Left cardiac atrium (tissue), 4 donors: ENCODE measurements at regions not wholly inside any gene's neighbourhood (a gene's known extent, or its start where the extent isn't known, plus 50 kb on each side); places are given as distances from the start of the nearest gene placed in this dataset.
A peak's percentile ranks its signal among the peaks of the same experiment; 100 is the strongest.

Source experiments
- ATAC-seq, 2 donors: fragments of 200-7000 bp; cut with Tn5 transposase; one replicate each; pipeline ENCODE4 v1.9.1; 2020; ENCODE audit warnings: mild to moderate bottlenecking in 2 of 2, moderate library complexity in 2 of 2
- DNase-seq: peaks from one replicate; pipeline ENCODE4 v3.0.0-alpha.2; 2020
- intact Hi-C, 2 donors: fragments of 100-400 bp; cut with DNase I; formaldehyde crosslinking; loops; one replicate each; pipeline versions ENCODE4 v1.14.1 to v1.15.1; 2022 to 2023
- donor health status: DM: no; HTN: yes; CAD: no.
- donor health status: DM: no; HTN: yes; CAD: no; lungs with severe emphysema.
- donor health status: DM: yes; HTN: yes; CAD: no.
- donor health status: Dilated cardiomyopathy.

- no peak for DNase-seq
- ATAC-seq = no peak
- intact Hi-C loops = no loop called here
Observed at GRCh38 chr5:143870362-143870761, 58.4 kb downstream of the HMHB1 start.

- intact Hi-C loops = no loop called here
- DNase-seq = no peak
Observed at GRCh38 chr5:143870871-143871632, 59.1 kb downstream of the HMHB1 start.

GRCh38 chr5:143871672-143872071, 59.7 kb downstream of the HMHB1 start:
- no peak for ATAC-seq
- DNase-seq = no peak
- intact Hi-C loops = no loop called here

More at GRCh38 chr5:143870871-143871632, 59.1 kb downstream of the HMHB1 start:
- no peak for ATAC-seq

- intact Hi-C loops = no loop called here
- DNase-seq (no peak), ATAC-seq (no peak)
Observed at GRCh38 chr5:143874312-143874711, 62.4 kb downstream of the HMHB1 start.

- DNase-seq (no peak), ATAC-seq (no peak)
- intact Hi-C loops = no loop called here
Observed at GRCh38 chr5:143877196-143877595, 65.2 kb downstream of the HMHB1 start.

GRCh38 chr5:143878430-143878829, 66.5 kb downstream of the HMHB1 start:
- no peak for ATAC-seq
- no peak for DNase-seq
- intact Hi-C loops = no loop called here

- ATAC-seq (no peak), DNase-seq (no peak)
- intact Hi-C loops = no loop called here
Observed at GRCh38 chr5:143879646-143880045, 67.7 kb downstream of the HMHB1 start.

GRCh38 chr5:143880178-143880577, 68.2 kb downstream of the HMHB1 start:
- intact Hi-C loops = no loop called here
- DNase-seq (no peak), ATAC-seq (no peak)

GRCh38 chr5:143882520-143882919, 70.6 kb downstream of the HMHB1 start:
- intact Hi-C loops = no loop called here
- ATAC-seq (no peak), DNase-seq (no peak)

GRCh38 chr5:143886096-143886495, 74.1 kb downstream of the HMHB1 start:
- ATAC-seq (no peak), DNase-seq (no peak)
- intact Hi-C loops = no loop called here

GRCh38 chr5:143886651-143887638, 75.0 kb downstream of the HMHB1 start:
- intact Hi-C loops = no loop called here
- peak; percentile 66 to 68 for ATAC-seq
- DNase-seq = peak; percentile 40

- no peak for DNase-seq
- ATAC-seq = peak in 1 of 2 donors; percentile 60
- intact Hi-C loops = no loop called here
Observed at GRCh38 chr5:143887903-143888665, 76.1 kb downstream of the HMHB1 start.

GRCh38 chr5:143888912-143889311, 77.0 kb downstream of the HMHB1 start:
- intact Hi-C loops = no loop called here
- no peak for DNase-seq
- no peak for ATAC-seq

GRCh38 chr5:143889986-143890385, 78.0 kb downstream of the HMHB1 start:
- DNase-seq = no peak
- intact Hi-C loops = no loop called here
- ATAC-seq = no peak

GRCh38 chr5:143890487-143890886, 78.5 kb downstream of the HMHB1 start:
- intact Hi-C loops = no loop called here
- DNase-seq = no peak
- ATAC-seq = no peak

- intact Hi-C loops = no loop called here
- no peak for DNase-seq
- no peak for ATAC-seq
Observed at GRCh38 chr5:143892271-143892670, 80.3 kb downstream of the HMHB1 start.

- intact Hi-C loops = no loop called here
- ATAC-seq = no peak
Observed at GRCh38 chr5:143892908-143893307, 80.9 kb downstream of the HMHB1 start.

GRCh38 chr5:143893638-143894037, 81.7 kb downstream of the HMHB1 start:
- intact Hi-C loops = no loop called here
- DNase-seq (no peak), ATAC-seq (peak; percentile 14 to 63)

More at GRCh38 chr5:143892908-143893307, 80.9 kb downstream of the HMHB1 start:
- no peak for DNase-seq

GRCh38 chr5:143896516-143896915, 84.6 kb downstream of the HMHB1 start:
- intact Hi-C loops = no loop called here
- no peak for DNase-seq
- ATAC-seq = no peak
